Astrocyte of the cerebellum (primary cell): ENCODE measurements at regions not wholly inside any gene's neighbourhood (a gene's known extent, or its start where the extent isn't known, plus 50 kb on each side); places are given as distances from the start of the nearest gene placed in this dataset.

Experiments
- DNase-seq: peaks from one replicate; pipeline ENCODE4 v3.0.0-alpha.2; 2011; ENCODE audit warnings: low read depth
- H3K4me3 ChIP-seq: 2 replicates; pipeline ENCODE4 v1.5.1; 2011; ENCODE audit warnings: mild to moderate bottlenecking, low read depth, low read length, moderate library complexity
- in situ Hi-C: cut with HindIII; loops from 2 replicates; pipeline ENCODE4 v1.10.0; 2017; ENCODE audit warnings: low sequenced_read_pairs
- TF ChIP-seq, protein P1 (sequence below): IDR thresholded peaks from 2 replicates; pipeline ENCODE4 v1.5.1; 2012; ENCODE audit warnings: low read length, low read depth, moderate library complexity, mild to moderate bottlenecking; ENCODE audit errors: missing control alignments

DNA sequence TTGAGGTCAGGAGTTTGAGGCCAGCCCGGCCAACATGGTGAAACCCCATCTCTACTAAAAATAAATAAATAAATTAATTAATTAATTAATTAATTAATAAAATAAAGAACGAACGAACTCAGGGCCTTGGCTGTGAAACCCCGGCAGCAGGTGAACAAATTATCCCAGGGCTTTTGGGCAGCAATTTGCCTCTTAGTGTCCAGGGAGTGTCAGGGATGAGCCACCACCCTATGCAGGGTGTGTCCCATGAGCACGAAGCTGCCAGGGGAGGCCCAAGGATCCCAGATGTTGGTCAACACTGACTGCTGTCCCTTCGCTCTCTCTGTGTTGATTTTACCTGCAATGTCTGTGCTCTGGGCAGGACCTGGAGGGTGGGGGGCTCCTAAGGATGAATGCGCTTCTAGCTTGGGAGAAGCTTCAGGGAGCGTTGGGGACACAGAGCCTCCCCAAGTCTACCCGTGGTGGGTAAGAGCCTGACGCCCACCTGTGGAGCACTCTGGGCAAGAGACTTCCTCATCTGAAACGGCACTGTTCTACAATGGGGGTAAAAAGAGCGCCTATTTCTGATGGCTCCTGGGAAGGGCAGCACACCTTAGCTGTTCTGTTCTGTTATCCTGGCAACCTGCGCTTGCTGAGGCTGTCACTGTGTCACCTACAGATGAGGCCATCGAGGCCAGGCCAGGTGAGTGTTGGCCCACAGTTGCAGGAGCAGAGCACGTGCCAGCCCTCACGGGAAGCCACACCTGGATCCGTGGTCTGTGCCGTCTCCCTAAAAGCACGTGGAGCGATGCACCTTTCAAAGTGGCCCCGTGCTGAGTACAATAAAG, 125.5 kb upstream of the CDH4 start:
- TF ChIP-seq, protein P1, sequence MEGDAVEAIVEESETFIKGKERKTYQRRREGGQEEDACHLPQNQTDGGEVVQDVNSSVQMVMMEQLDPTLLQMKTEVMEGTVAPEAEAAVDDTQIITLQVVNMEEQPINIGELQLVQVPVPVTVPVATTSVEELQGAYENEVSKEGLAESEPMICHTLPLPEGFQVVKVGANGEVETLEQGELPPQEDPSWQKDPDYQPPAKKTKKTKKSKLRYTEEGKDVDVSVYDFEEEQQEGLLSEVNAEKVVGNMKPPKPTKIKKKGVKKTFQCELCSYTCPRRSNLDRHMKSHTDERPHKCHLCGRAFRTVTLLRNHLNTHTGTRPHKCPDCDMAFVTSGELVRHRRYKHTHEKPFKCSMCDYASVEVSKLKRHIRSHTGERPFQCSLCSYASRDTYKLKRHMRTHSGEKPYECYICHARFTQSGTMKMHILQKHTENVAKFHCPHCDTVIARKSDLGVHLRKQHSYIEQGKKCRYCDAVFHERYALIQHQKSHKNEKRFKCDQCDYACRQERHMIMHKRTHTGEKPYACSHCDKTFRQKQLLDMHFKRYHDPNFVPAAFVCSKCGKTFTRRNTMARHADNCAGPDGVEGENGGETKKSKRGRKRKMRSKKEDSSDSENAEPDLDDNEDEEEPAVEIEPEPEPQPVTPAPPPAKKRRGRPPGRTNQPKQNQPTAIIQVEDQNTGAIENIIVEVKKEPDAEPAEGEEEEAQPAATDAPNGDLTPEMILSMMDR = no peak
- no peak overlapping the region for H3K4me3 ChIP-seq
- in situ Hi-C loops = no loop called here
- no peak for DNase-seq

DNA sequence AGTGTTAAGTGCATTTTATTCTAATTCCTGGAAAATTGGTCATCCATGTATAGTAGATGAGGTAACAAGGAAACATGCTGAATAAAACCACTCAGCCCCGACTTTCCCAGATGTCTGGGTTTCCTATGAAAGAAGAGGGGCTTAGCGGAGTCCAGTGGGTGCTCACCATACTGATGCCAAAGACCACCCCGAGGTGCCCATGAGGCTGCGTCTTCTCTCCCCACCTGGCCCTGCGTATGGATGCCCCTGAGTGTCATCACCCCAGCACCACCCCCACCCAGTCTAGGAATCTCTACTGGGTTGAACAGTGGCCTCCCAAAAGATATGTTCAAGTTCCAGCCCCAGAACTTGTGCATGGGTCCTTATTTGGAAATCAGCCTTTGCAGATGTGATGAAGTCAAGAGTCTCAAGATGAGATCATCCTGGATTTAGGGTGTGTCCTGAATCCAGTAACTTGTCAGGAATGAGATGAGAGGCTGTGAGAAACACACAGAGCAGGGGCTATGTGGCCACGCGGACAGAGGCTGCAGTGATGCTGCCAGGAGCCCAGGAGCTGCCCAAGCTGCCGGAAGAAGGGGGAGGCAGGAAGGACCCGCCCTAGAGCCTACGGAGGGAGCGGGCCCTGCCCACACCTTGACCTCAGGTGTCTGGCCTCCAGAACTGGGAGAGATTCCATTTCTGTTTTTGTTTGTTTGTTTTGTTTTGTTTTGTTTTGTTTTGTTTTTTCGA, 124.6 kb upstream of the CDH4 start:
- in situ Hi-C loops = no loop called here
- TF ChIP-seq, protein P1 = no peak
- DNase-seq = no peak
- H3K4me3 ChIP-seq = no peak overlapping the region

DNA sequence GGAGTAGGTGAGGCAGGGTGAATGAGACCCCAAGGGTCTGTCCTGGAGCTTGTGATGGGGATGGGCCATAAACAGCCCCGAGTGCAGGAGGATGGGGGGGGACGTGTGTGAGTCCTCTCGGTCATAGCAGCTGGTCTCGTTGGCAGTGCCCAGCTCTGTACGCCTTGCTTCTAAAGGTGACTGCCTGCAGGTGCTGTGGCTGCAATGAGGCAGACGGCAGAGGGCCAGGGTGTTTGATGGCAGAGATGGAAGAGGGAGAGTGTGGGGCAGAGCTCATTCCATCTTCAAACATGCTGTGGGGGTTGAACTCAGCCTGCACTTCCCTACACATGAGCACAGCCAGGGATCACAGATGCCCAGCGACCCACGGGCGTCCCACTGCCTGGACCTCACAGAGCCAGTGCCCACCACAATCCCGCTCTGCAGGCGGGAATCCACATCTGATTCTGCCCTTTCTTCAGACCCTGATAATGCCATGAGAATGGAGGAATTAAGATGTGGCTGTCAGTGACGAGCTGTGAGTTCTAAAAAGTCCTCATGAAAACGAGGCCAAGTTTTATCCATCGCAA, 123.3 kb upstream of the CDH4 start:
- TF ChIP-seq, protein P1 = no peak
- in situ Hi-C loops = no loop called here
- H3K4me3 ChIP-seq = no peak overlapping the region
- DNase-seq = no peak

DNA sequence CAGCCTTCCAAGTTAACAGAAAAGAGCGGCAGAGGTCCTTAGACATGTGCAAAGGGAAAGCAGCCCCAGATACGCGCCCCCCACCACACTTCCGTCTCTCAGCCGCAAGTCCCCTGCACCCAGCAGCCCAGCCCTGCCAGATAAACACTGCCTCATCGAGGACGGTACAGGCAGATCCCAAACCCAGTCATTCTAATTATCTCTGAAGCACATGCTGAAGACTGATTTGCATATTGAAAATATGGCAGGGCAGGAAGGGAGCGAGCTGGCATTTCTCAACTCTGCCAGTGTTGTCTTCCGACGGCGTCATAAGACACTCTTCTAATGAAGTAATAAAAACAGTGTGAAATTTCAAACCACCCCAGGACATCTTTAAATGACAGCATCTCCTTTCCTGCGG, 122.8 kb upstream of the CDH4 start:
- in situ Hi-C loops = no loop called here
- DNase-seq = no peak
- TF ChIP-seq, protein P1 = no peak
- no peak overlapping the region for H3K4me3 ChIP-seq

DNA sequence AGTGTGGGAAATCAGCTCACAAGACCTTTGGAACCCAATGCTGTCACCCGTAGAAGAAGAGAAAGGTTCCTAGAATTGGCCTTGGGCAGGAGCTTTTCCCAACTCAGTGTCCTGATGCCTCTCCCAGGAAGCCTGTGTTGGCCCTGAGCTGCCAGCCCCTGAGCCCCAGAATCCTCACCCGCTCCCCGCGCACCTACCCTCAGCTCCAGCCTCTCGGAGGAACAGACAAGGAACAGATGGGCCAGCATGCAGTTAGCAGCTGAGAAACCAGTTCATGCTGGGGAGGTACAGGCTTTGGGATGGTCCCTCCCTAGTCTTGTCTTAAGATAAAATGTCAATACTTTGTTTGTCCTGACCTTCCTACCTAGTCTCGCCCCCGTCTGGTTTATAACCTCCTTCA, 121.9 kb upstream of the CDH4 start:
- H3K4me3 ChIP-seq = no peak overlapping the region
- DNase-seq = no peak
- in situ Hi-C loops = no loop called here
- TF ChIP-seq, protein P1 = no peak

DNA sequence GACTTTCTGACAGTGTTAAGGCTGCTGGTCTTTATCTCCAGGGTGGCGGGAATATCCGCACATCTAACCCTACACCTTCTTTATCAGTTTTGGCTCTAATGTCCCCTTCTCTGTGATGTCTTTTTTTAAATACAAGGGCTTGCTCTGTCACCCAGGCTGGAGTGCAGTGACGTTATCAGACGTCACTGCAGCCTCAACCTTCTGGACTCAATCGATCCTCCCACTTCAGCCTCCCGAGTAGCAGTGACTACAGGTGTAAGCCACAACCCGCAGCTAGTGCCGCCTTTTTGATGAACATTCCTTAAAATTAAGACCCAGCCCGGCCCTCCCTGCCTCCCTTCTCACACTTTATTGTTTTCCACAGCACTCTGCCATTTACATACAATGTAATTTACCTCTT, 120.1 kb upstream of the CDH4 start:
- TF ChIP-seq, protein P1 = no peak
- no peak for DNase-seq
- H3K4me3 ChIP-seq = no peak overlapping the region
- in situ Hi-C loops = no loop called here
